BJ (cell line): ENCODE measurements at regions not wholly inside any gene's neighbourhood (a gene's known extent, or its start where the extent isn't known, plus 50 kb on each side); places are given as distances from the start of the nearest gene placed in this dataset.

Experiments
- CTCF ChIA-PET: fragments of 350-600 bp; formaldehyde crosslinking; extraction: SDS; loops from one replicate; lab custom pipeline; 2021; ENCODE audit warnings: antibody characterized with exemption, inconsistent platforms; lab: Yijun Ruan, JAX
- POLR2A ChIA-PET: fragments of 300-600 bp; sonication (Branson Sonifier 250); formaldehyde crosslinking; extraction: SDS; loops from one replicate; lab custom pipeline; 2021; ENCODE audit warnings: antibody characterized with exemption; lab: Charles Lee
- DNase-seq: peaks from one replicate; pipeline ENCODE4 v3.0.0-alpha.2; 2011; ENCODE audit warnings: low read depth
- H3K27me3 ChIP-seq: 2 replicates; pipeline ENCODE4 v1.6.0; 2011; ENCODE audit warnings: low read length; ENCODE audit not compliant: control insufficient read depth, insufficient read depth
- H3K36me3 ChIP-seq: 2 replicates; pipeline ENCODE4 v1.5.1; 2011; ENCODE audit warnings: low read length; ENCODE audit not compliant: control insufficient read depth, insufficient read depth
- H3K4me3 ChIP-seq: 2 replicates; pipeline ENCODE4 v1.5.1; 2011; ENCODE audit warnings: low read depth, mild to moderate bottlenecking, control low read depth, low read length
- TF ChIP-seq, protein P1 (sequence below): IDR thresholded peaks from 2 replicates; pipeline ENCODE4 v1.5.1; 2011; ENCODE audit warnings: low read depth, mild to moderate bottlenecking, control low read depth, inconsistent platforms, low read length, moderate library complexity; ENCODE audit not compliant: insufficient read depth

DNA sequence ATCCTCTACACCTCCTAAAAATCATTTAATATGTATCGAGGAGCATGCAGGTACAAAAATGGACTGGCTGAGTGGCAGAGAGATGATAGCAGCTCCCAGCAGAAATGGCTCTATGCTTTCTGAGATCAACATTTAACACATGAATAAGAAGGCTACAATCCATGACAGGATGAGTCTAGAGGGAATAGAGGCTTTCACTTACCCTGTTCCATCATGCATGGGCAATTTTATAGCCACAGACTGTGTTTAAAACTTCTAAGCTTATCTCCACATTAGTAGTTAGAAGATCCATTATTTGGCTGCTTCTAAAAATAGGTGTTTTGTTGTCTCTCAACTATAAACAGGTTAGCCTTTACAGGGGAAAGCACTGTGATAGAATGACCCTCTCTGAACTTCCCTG, 149.1 kb upstream of the ARHGAP28 start:
- ChIA-PET POLR2A (no interaction called here), CTCF (no interaction called here)
- no peaks in the 10 kb centered on the region for H3K36me3 ChIP-seq
- DNase-seq: no peak
- H3K27me3 ChIP-seq: no peaks in the 10 kb centered on the region; the same call in none of the 2 replicates
- H3K4me3 ChIP-seq: no peak overlapping the region
- TF ChIP-seq, protein P1, sequence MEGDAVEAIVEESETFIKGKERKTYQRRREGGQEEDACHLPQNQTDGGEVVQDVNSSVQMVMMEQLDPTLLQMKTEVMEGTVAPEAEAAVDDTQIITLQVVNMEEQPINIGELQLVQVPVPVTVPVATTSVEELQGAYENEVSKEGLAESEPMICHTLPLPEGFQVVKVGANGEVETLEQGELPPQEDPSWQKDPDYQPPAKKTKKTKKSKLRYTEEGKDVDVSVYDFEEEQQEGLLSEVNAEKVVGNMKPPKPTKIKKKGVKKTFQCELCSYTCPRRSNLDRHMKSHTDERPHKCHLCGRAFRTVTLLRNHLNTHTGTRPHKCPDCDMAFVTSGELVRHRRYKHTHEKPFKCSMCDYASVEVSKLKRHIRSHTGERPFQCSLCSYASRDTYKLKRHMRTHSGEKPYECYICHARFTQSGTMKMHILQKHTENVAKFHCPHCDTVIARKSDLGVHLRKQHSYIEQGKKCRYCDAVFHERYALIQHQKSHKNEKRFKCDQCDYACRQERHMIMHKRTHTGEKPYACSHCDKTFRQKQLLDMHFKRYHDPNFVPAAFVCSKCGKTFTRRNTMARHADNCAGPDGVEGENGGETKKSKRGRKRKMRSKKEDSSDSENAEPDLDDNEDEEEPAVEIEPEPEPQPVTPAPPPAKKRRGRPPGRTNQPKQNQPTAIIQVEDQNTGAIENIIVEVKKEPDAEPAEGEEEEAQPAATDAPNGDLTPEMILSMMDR: no peak

DNA sequence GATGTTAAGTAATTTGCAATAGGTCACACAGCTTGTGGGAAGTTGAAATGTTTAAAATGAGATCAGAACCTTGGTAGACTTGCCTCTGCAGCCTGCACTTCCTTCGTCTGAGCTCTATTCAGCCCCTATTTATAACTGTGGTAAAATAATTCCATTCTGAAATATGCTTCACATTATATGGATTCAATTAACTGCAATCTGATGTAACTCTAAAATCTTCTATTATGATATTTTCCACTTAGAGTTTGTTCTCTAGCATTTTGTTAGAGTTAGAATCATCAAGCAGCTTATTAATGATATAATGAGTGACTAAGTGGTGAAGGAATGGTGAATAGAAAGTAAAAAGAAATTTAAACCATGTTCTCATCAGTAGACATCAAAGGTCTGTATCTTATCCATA, 139.6 kb upstream of the ARHGAP28 start:
- TF ChIP-seq, protein P1: no peak
- CTCF ChIA-PET: interaction anchor here (1.1 to 1.3 kb wide), 2 partner anchors 46 to 140 kb away, joined by 3 read pairs; no protein-coding TSS in a partner anchor
- no peaks in the 10 kb centered on the region for H3K36me3 ChIP-seq
- DNase-seq: no peak
- POLR2A ChIA-PET: no interaction called here
- H3K4me3 ChIP-seq: no peak overlapping the region
- H3K27me3 ChIP-seq: no peaks in the 10 kb centered on the region

DNA sequence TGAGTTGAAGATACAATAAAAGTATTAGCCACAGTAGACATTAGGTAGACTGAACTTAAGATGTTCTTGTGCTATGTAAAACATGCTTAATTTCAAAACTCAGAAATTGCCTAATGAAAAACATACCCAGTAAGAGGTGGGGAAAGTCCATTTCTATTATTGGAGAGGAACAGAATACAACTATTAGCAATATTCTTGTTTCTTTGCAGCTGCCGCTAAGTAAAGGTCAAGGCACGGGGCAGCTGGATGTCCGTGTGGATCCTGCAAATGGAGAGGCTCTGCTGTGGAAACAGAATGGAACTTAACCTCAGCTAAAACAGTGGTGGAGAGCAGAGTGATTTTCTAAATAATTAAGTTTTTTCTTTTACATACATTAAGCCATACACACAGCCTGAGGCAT, 139.2 kb upstream of the ARHGAP28 start:
- TF ChIP-seq, protein P1: no peak
- CTCF ChIA-PET: interaction anchor here (1.1 to 1.3 kb wide), 2 partner anchors 47 to 140 kb away, joined by 3 read pairs; no protein-coding TSS in a partner anchor
- POLR2A ChIA-PET: no interaction called here
- DNase-seq: no peak
- Histone ChIP-seq H3K36me3 (no peaks in the 10 kb centered on the region), H3K27me3 (no peaks in the 10 kb centered on the region), H3K4me3 (no peak overlapping the region)

DNA sequence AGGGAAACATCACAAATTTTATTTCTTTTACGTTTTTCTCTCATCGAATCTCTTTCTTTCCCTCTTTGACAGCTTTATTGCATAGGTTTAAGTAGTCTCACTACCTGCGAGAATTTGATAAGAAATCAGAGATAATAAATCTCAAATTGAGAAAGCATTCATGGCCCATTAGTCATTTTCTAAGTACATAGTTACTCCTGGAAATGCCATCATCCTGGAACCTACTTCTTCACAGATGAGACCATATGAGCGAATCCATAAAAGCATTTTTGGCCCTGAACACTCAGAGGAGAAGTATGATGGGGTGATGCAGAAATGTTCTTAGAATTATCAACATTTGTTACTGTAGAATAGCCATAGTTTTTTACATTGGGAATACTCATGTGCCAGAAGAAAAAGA, 138.0 kb upstream of the ARHGAP28 start:
- no peaks in the 10 kb centered on the region for H3K36me3 ChIP-seq
- no peak overlapping the region for H3K4me3 ChIP-seq
- TF ChIP-seq, protein P1: no peak
- CTCF ChIA-PET: no interaction called here
- POLR2A ChIA-PET: no interaction called here
- DNase-seq: no peak
- no peaks in the 10 kb centered on the region for H3K27me3 ChIP-seq

DNA sequence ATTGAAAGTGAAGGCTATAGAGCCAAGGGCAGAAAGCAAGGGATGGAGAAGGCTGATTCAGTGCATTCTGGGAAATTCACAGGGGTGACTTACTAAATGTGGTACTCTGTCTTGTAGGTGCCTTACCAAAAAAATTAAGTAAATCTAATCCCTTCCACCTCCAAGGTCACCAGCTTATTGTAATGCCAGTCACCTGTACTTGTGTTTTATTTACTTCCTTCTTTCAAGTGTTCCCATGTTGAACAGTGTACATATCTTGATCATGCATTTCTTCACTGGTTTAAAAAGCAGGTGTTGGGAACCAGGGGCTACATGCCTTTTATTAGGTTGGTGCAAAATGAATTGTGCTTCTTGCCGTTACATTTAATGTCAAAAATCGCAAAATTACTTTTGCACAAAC, 137.0 kb upstream of the ARHGAP28 start:
- no peaks in the 10 kb centered on the region for H3K36me3 ChIP-seq
- CTCF ChIA-PET: interaction anchor here (1.0 to 1.2 kb wide), 2 partner anchors 141 to 293 kb away, joined by 3 read pairs; no protein-coding TSS in a partner anchor
- POLR2A ChIA-PET: no interaction called here
- no peak overlapping the region for H3K4me3 ChIP-seq
- no peak for DNase-seq
- H3K27me3 ChIP-seq: no peaks in the 10 kb centered on the region
- TF ChIP-seq, protein P1: no peak
